Ovary (tissue), 3 donors: ENCODE measurements at regions not wholly inside any gene's neighbourhood (a gene's known extent, or its start where the extent isn't known, plus 50 kb on each side); places are given as distances from the start of the nearest gene placed in this dataset.

Source experiments
- EP300 ChIP-seq: sonication (generic); formaldehyde crosslinking; IDR thresholded peaks from one replicate; pipeline ENCODE4 v1.6.1; 2017; ENCODE audit warnings: antibody characterized with exemption
- POLR2A ChIP-seq: fragments of 450-650 bp; IDR thresholded peaks from one replicate; pipeline ENCODE4 v1.6.1; 2017; ENCODE audit warnings: antibody characterized with exemption, mild to moderate bottlenecking, moderate library complexity
- TF ChIP-seq, protein P1 (sequence below), 3 donors: fragments of 450-650 bp in 2 of 3; fragments of 200-600 bp in 1 of 3; IDR thresholded peaks; one replicate each; pipeline versions ENCODE4 v1.5.1 to v1.8.0; 2016 to 2022; ENCODE audit warnings: antibody characterized with exemption in 3 of 3, mild to moderate bottlenecking in 1 of 3
- donor health status: DM: no; HTN: no; CAD: no.

DNA sequence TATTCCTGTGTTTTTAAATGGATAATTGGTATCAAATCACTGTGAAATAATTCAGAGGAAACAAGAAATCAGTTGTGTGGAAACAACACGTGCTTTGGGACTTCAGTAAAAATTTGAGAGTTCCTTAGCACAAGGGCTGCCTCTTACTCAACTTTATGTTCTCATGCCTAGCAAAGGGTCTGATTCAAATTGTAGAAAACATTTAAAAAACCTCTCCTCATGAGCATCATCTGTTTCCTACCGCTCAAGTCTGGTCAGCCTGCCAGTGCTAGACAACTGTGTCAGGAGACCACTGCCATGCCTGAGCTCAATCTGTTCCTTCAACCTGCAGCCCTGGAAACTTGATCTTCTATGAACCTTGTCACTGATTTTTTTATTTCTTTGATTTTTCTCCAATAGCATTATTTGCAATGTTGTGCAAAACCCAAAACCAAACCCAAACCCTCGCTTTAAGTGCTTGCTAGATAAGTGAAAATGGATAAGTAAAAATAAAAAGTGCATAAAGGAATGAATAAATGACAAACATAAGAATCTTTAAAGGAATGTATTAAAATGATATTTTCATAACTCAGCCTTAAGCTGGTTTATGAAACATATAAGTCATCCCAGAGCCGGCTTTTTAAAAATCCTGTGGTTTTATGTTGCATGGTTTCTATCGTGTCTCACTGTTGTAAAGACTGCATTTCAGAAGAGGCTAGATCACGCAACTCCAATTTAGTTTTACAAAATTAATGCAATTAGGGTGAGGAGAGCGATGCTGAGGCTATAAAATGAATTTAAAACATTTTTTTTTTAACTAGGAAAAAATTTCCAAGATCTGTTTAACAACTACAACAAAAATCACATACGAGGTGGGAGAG is 361.2 kb upstream of the PDE3A start:
- TF ChIP-seq, protein P1, sequence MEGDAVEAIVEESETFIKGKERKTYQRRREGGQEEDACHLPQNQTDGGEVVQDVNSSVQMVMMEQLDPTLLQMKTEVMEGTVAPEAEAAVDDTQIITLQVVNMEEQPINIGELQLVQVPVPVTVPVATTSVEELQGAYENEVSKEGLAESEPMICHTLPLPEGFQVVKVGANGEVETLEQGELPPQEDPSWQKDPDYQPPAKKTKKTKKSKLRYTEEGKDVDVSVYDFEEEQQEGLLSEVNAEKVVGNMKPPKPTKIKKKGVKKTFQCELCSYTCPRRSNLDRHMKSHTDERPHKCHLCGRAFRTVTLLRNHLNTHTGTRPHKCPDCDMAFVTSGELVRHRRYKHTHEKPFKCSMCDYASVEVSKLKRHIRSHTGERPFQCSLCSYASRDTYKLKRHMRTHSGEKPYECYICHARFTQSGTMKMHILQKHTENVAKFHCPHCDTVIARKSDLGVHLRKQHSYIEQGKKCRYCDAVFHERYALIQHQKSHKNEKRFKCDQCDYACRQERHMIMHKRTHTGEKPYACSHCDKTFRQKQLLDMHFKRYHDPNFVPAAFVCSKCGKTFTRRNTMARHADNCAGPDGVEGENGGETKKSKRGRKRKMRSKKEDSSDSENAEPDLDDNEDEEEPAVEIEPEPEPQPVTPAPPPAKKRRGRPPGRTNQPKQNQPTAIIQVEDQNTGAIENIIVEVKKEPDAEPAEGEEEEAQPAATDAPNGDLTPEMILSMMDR (IDR thresholded peaks at IDR 0.05), result no peak
- TF ChIP-seq EP300, result no peak
- TF ChIP-seq POLR2A, result no peak
